ENCODE measurements at regions not wholly inside any gene's neighbourhood (a gene's known extent, or its start where the extent isn't known, plus 50 kb on each side); places are given as distances from the start of the nearest gene placed in this dataset.
A peak's percentile ranks its signal among the peaks of the same experiment; 100 is the strongest.

- Histone ChIP-seq H3K36me3 (no peaks in the 10 kb centered on the region), H2AFZ (replicated peaks) (no peak overlapping the region), H3K4me2 (no peak overlapping the region), H3F3A (ENCODE audit: low read depth) (peaks cover 15% of the 10 kb centered on the region), H3K27ac (peak overlapping the region; percentile 34), H3K79me2 (ENCODE audit: low read depth) (peaks cover 100% of the 10 kb centered on the region), H3K27me3 (no peaks in the 10 kb centered on the region), H3K4me3 (no peak overlapping the region), H4K20me1 (ENCODE audit: low read depth) (peaks cover 94% of the 10 kb centered on the region), H3K4me1 (peaks cover 17% of the 10 kb centered on the region), H3K9ac (no peak overlapping the region), H3K9me3 (ENCODE audit: low read depth) (no peaks in the 10 kb centered on the region)
- H3K4me3 Mint-ChIP-seq: no peak overlapping the region
- no peak overlapping the region for H3K27ac Mint-ChIP-seq
- H3K36me3 Mint-ChIP-seq: peaks cover 27% of the 10 kb centered on the region
- peaks cover 43% of the 10 kb centered on the region for H3K4me1 Mint-ChIP-seq
- no peaks in the 10 kb centered on the region for H3K27me3 Mint-ChIP-seq (ENCODE audit: insufficient read depth, low read depth)
- no peaks in the 10 kb centered on the region for H3K9me3 Mint-ChIP-seq
- no peak for DNase-seq (ENCODE audit: low spot score)
- TF ChIP-seq EZH2 (IDR thresholded peaks at IDR 0.05) (no peak), EZH2phosphoT487 (IDR thresholded peaks at IDR 0.05) (no peak), CTCF (IDR thresholded peaks at IDR 0.05) (no peak)
Measured at GRCh38 chr19:46924874-46925547, 64.2 kb downstream of the ARHGAP35 start.

GRCh38 chr19:46925548-46925950, 64.8 kb downstream of the ARHGAP35 start:
- H4K20me1 ChIP-seq (ENCODE audit: low read depth): peaks cover 94% of the 10 kb centered on the region
- peak overlapping the region; percentile 34 for H3K27ac ChIP-seq
- H3K4me3 Mint-ChIP-seq: no peak overlapping the region
- no peak overlapping the region for H3K9ac ChIP-seq
- no peaks in the 10 kb centered on the region for H3K36me3 ChIP-seq
- no peak overlapping the region for H3K27ac Mint-ChIP-seq
- no peak for DNase-seq (ENCODE audit: low spot score)
- no peak overlapping the region for H3K4me2 ChIP-seq
- H3K4me3 ChIP-seq: no peak overlapping the region
- peaks cover 43% of the 10 kb centered on the region for H3K4me1 Mint-ChIP-seq
- H3K27me3 Mint-ChIP-seq (ENCODE audit: insufficient read depth, low read depth): no peaks in the 10 kb centered on the region
- peaks cover 23% of the 10 kb centered on the region for H3K36me3 Mint-ChIP-seq
- H3K27me3 ChIP-seq: no peaks in the 10 kb centered on the region
- peaks cover 17% of the 10 kb centered on the region for H3K4me1 ChIP-seq
- no peaks in the 10 kb centered on the region for H3K9me3 ChIP-seq (ENCODE audit: low read depth)
- TF ChIP-seq CTCF (IDR thresholded peaks at IDR 0.05) (no peak), EZH2 (IDR thresholded peaks at IDR 0.05) (no peak), EZH2phosphoT487 (IDR thresholded peaks at IDR 0.05) (no peak)
- H3F3A ChIP-seq (ENCODE audit: low read depth): peaks cover 15% of the 10 kb centered on the region
- no peaks in the 10 kb centered on the region for H3K9me3 Mint-ChIP-seq
- H2AFZ ChIP-seq (replicated peaks): no peak overlapping the region
- peaks cover 100% of the 10 kb centered on the region for H3K79me2 ChIP-seq (ENCODE audit: low read depth)

- Histone ChIP-seq H4K20me1 (ENCODE audit: low read depth) (peaks cover 94% of the 10 kb centered on the region), H3K36me3 (no peaks in the 10 kb centered on the region), H3K4me3 (no peak overlapping the region), H3K27me3 (no peaks in the 10 kb centered on the region), H3K27ac (peak overlapping the region; percentile 8), H3F3A (ENCODE audit: low read depth) (peaks cover 15% of the 10 kb centered on the region), H3K79me2 (ENCODE audit: low read depth) (peaks cover 99% of the 10 kb centered on the region), H3K4me1 (peaks cover 17% of the 10 kb centered on the region), H3K9ac (no peak overlapping the region), H2AFZ (replicated peaks) (no peak overlapping the region), H3K9me3 (ENCODE audit: low read depth) (no peaks in the 10 kb centered on the region), H3K4me2 (peak overlapping the region; percentile 51)
- Mint-ChIP-seq H3K27me3 (ENCODE audit: insufficient read depth, low read depth) (peaks cover 2% of the 10 kb centered on the region), H3K4me3 (no peak overlapping the region), H3K9me3 (no peaks in the 10 kb centered on the region), H3K4me1 (peaks cover 46% of the 10 kb centered on the region), H3K27ac (peak overlapping the region; percentile 70), H3K36me3 (peaks cover 16% of the 10 kb centered on the region)
- no peak for DNase-seq (ENCODE audit: low spot score)
- no peak for TF ChIP-seq EZH2phosphoT487 (IDR thresholded peaks at IDR 0.05)
Measured at GRCh38 chr19:46926170-46927071, 65.6 kb downstream of the ARHGAP35 start.

Data from neural progenitor cell (in vitro differentiated cells).